HG02938 (cell line): ENCODE measurements at regions not wholly inside any gene's neighbourhood (a gene's known extent, or its start where the extent isn't known, plus 50 kb on each side); places are given as distances from the start of the nearest gene placed in this dataset.
"Not testable (repeated sequence)": the region's sequence is repeated elsewhere in the genome, so short reads cannot be mapped to it uniquely, and the experiment has no call there.

Experiments
- ATAC-seq: cut with Tn5 transposase; IDR thresholded peaks from one replicate; pipeline ENCODE4 v1.9.1; 2021; ENCODE audit warnings: mild to moderate bottlenecking, moderate library complexity; ENCODE audit not compliant: unreplicated experiment

GRCh38 chr9:24090566-24090965 lies 264.5 kb upstream of the ELAVL2 start:
- ATAC-seq = no peak

DNA sequence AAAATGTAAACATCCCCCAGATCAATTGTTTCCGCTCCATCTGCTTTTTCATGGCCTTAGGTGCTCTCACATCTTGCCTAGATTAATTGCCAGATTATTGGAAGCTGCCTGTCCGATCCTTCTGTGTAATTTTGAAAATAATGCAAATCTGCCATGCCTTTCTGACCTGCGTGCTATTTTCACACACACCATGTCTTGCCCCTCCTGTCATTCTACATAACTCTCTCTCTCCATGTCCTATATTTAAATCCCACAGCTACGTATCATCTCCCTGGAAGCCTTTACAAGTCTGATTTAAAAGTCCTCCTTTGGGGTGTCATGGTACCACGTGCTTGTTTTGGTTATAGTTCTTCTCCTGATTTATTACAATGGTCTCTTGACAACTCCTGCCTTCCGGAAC lies 247.6 kb upstream of the ELAVL2 start:
- ATAC-seq = no peak

GRCh38 chr9:24073007-24073592 lies 247.1 kb upstream of the ELAVL2 start:
- ATAC-seq = no peak

GRCh38 chr9:24071716-24072115 lies 245.7 kb upstream of the ELAVL2 start:
- no peak for ATAC-seq

- ATAC-seq = no peak
Observed at GRCh38 chr9:24071091-24071490, 245.1 kb upstream of the ELAVL2 start.

DNA sequence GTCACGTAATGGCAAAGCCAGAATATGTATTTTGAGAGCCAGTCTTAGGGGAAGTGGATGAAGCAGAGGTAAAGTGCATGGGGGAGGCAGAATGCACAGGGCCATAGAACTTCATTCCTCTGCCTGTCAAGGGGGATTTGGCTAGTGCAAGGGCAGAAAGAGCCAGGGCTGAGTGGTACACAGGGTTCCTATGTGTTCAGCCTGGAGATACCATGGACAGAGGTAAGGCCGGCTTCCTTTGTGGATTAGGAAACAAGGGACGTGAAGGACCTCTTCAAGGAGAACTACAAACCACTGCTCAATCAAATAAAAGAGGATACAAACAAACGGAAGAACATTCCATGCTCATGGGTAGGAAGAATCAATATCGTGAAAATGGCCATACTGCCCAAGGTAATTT lies 241.1 kb upstream of the ELAVL2 start:
- not testable (repeated sequence) for ATAC-seq

- ATAC-seq = no peak
Observed at GRCh38 chr9:24059651-24060050, 233.6 kb upstream of the ELAVL2 start.

DNA sequence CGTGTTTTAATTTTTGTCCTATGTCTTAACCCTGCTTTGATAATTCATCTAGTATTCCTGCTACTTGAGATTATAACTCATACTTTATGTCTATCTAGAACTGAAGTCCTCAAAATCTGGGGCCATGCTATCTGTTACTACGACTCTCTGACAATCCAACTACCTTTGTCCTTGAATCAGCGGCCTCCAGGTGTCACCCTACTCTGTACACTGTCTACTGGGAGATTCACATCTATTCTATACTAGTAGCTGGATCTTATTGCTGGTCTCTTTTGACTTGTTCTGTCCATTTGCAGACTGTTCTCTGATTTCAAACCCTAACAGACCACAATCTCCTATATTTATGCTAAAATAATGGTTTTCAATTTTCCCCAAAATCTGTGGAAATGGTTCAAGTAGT lies 225.5 kb upstream of the ELAVL2 start:
- no peak for ATAC-seq

- ATAC-seq = not testable (repeated sequence)
Observed at GRCh38 chr9:24050239-24050638, 224.2 kb upstream of the ELAVL2 start.

GRCh38 chr9:24045150-24045549 lies 219.1 kb upstream of the ELAVL2 start:
- ATAC-seq = no peak

- ATAC-seq = no peak
Observed at GRCh38 chr9:24044576-24044975, 218.5 kb upstream of the ELAVL2 start.

DNA sequence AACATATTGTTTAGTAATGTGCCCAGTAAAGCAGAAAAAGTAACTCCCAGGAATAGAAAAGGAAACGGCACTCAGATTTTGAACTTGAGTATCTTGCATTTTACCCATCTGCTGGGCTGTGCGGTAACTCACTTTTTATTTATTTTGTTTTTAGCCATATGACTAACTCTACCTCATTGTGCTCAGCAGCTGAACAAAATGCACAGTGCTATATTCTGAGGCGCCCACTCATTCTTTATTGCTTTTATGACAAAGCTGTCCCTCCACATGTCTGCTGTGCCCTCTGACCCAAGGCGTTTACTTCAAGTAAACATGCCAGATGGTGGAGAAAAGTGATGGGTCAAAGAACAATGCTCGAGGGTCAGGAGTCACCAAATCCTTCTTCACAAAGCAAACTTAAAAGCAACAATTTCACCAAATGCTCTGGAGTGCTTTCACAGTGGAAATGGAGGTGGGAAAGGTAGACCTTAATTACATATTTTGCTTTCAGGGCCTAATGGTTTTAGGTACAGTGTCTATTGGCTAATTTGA lies 215.2 kb upstream of the ELAVL2 start:
- no peak for ATAC-seq

DNA sequence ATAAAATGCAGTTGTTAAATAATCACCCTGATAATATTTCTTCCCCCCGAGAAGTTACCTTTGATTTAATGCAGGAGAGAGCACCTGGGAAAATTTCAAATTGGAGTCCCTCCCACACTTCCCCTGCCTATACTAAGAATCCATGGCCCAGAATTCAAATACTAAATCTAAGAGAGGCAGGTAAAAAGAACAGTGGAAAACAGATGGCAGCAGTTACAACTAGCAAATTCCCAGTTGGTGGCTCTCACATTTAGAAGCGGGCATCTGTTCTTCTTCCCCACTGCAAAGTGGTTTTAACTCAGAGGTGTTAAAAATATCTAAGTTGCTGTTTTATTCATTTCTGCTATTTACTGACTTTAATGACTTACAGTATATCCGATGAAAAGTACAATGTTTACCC lies 210.4 kb upstream of the ELAVL2 start:
- ATAC-seq = no peak

GRCh38 chr9:24035816-24036215 lies 209.8 kb upstream of the ELAVL2 start:
- no peak for ATAC-seq

GRCh38 chr9:24011881-24012280 lies 185.8 kb upstream of the ELAVL2 start:
- no peak for ATAC-seq

DNA sequence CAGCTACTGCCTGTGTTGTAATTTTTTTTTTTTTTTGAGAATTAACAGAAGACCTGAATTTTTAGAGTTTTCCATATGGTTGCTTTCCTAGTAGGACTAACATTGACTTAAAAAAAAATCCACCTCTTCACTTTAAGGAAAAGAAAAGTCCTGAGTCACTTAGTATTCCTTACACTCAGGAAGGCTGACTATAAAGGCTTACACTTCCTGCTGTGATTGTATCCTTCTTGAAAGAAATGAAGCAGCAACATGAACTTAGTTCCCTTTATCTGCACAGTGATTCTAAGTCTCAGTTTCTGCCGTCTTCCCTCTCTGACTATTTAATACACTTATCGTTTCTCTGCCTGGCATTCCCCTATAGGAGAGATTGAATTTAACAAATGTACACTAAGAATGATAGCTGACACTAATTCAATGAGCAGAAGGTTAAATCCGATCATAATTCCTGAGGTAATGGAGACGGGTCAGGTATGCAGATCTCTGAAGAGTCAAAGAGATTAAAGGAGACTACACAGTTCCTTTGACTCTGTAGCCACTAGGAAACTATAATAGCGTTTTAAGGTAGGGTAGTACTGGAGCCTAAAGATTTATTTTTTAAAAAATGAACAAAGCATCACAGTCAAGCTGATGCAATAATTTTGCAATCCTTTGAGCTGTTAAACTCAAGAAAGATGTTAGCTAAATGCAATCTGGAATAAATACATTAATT lies 185.1 kb upstream of the ELAVL2 start:
- ATAC-seq = no peak

GRCh38 chr9:24009322-24009721 lies 183.3 kb upstream of the ELAVL2 start:
- ATAC-seq = no peak

DNA sequence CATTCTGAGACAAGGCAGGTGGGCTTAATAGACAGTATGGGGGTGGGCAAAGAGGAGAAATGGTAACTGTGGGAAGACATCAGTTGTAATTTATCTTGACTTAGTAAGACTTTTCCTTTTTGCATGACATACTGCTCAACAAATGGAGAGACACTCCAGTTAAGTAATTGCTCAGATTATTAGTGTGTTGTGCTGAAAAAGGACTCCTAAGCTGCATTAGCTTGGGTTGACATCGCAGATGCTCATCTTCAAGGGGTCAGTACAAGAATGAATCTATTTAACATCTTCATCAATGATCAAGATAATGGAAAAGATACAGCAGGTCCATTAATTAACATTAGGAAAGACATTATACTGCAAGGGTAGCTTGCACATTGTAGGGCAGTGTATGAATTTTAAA lies 181.1 kb upstream of the ELAVL2 start:
- ATAC-seq = no peak

DNA sequence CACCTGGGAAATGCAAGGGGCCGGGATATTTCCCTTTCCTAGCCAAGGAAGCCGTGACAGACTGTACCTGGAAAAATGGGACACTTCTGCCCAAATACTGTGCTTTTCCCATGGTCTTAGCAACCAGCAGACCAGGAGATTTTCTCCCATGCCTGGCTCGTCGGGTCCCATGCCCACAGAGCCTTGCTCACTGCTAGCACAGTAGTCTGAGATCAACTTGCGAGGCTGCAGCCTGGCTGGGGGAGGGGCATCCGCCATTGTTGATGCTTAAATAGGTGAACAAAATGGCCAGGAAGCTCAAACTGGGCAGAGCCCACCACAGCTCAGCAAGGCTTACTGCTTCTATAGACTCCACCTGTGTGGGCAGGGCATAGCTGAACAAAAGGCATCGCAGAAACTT lies 165.8 kb upstream of the ELAVL2 start:
- ATAC-seq = not testable (repeated sequence)

DNA sequence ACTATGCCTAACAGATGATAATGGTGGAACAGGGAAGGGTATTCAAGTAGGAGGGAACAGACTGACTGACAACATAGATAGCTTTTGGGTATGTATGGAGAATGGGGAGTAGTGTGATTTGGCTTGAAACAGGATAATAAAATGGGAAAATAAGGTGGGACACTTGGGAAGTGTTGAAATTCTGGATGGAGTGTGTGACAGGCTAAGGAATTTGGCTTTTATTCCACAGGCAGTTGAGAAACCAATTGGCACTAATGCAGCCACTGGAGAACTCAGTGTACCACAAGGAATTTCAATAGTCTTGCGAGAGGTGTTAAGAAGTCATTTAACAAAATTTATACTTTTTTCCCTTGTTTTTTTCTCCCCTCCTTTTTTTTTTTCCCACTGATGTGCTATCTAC lies 153.5 kb upstream of the ELAVL2 start:
- no peak for ATAC-seq

GRCh38 chr9:23962101-23962500 lies 136.1 kb upstream of the ELAVL2 start:
- no peak for ATAC-seq

DNA sequence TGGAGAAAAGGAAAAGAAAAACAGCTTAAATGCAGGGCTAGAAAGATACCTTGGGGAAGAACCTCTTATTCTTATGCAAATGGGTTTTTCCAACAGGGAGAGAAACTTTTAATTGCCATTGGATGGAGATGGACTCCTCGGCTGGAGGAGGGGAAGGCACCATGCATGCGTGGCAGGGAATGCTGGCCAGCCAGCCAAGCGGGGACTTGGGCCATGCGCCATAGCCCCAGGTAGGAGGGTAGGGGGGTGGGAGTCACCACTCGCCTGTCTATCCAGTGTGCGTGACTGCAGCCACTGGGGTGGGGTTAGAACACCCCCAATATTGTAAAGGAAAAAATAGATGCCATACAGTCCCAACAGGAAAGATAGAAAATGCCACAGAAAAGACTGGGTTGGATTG lies 119.9 kb upstream of the ELAVL2 start:
- no peak for ATAC-seq

DNA sequence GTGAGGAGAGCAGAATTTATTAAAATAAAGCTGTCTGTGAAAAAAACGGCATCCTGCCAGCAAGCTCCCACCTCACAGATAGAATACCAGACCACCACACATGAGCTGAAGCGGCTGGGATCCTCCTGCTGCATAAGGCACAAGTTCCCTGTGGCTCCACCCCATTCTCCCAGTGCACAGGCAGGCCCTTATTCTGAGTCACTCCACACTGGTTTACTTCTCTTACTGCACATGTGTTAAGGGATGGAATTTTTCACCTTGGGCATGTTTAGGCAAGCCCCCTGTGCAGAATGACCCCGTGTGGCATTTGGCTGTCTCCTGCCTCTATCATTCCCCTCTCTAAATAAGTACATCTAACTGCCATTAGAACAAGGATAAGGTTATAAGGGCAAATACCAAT lies 115.0 kb upstream of the ELAVL2 start:
- no peak for ATAC-seq
